Natural killer cell (primary cell): ENCODE measurements at regions not wholly inside any gene's neighbourhood (a gene's known extent, or its start where the extent isn't known, plus 50 kb on each side); places are given as distances from the start of the nearest gene placed in this dataset.

ENCODE experiments used
- ATAC-seq, 3 donors: fragments of 150-1000 bp in 2 of 3; fragments of 200-7000 bp in 1 of 3; cut with Tn5 transposase; 1 replicate in 1 of 3; 2 replicates in 2 of 3; pipeline ENCODE4 v1.10.0; 2021; ENCODE audit warnings: mild to moderate bottlenecking in 2 of 3, moderate library complexity in 2 of 3
- DNase-seq, 2 donors: peaks; one replicate each; pipeline versions ENCODE4 v3.0.0 to v3.0.0-alpha.2; 2013 to 2021; ENCODE audit warnings: mixed read lengths in 1 of 2
- H3K27ac ChIP-seq: one replicate; pipeline ENCODE4 v1.5.1; 2013; ENCODE audit warnings: mild to moderate bottlenecking, low read length
- H3K27me3 ChIP-seq: one replicate; pipeline ENCODE4 v1.6.1; 2013; ENCODE audit warnings: low read length; ENCODE audit not compliant: control insufficient read depth, insufficient read depth
- H3K36me3 ChIP-seq: one replicate; pipeline ENCODE4 v1.6.1; 2013; ENCODE audit warnings: low read length; ENCODE audit not compliant: control insufficient read depth, insufficient read depth
- H3K4me1 ChIP-seq: one replicate; pipeline ENCODE4 v1.6.1; 2013; ENCODE audit warnings: low read length; ENCODE audit not compliant: control insufficient read depth, insufficient read depth
- H3K4me3 ChIP-seq: one replicate; pipeline ENCODE4 v1.5.1; 2013; ENCODE audit warnings: low read length
- H3K9me3 ChIP-seq: one replicate; pipeline ENCODE4 v1.6.1; 2013; ENCODE audit warnings: low read length; ENCODE audit not compliant: control insufficient read depth, insufficient read depth
- H3K27ac Mint-ChIP-seq, 2 donors: one replicate each; pipeline ENCODE4 v1.8.0; 2022; ENCODE audit warnings: mild to moderate bottlenecking in 2 of 2, mixed read lengths in 2 of 2, moderate library complexity in 1 of 2
- H3K27me3 Mint-ChIP-seq, 2 donors: one replicate each; pipeline ENCODE4 v1.8.0; 2022; ENCODE audit warnings: low read depth in 2 of 2, mixed read lengths in 2 of 2
- H3K36me3 Mint-ChIP-seq: one replicate; pipeline ENCODE4 v1.8.0; 2022; ENCODE audit warnings: mixed read lengths
- H3K4me1 Mint-ChIP-seq, 2 donors: one replicate each; pipeline ENCODE4 v1.8.0; 2022; ENCODE audit warnings: mixed read lengths in 2 of 2
- H3K4me3 Mint-ChIP-seq: one replicate; pipeline ENCODE4 v1.8.0; 2022; ENCODE audit warnings: mild to moderate bottlenecking, moderate library complexity, mixed read lengths
- H3K9me3 Mint-ChIP-seq, 2 donors: one replicate each; pipeline ENCODE4 v1.8.0; 2022; ENCODE audit warnings: mixed read lengths in 2 of 2
- WGBS: methylation state at CpG from one replicate; pipeline ENCODE4 v1.1.7; 2013; ENCODE audit warnings: missing lambda C conversion rate; ENCODE audit not compliant: insufficient coverage; 5-methylcytosine and 5-hydroxymethylcytosine counted together
- intact Hi-C: fragments of 100-400 bp; cut with micrococcal nuclease; formaldehyde crosslinking; loops from one replicate; pipeline ENCODE4 v1.14.2; 2022
- TF ChIP-seq, protein P1 (sequence below): fragments of 200-600 bp; IDR thresholded peaks from one replicate; pipeline ENCODE4 v1.8.0; 2022; ENCODE audit warnings: antibody characterized with exemption

DNA sequence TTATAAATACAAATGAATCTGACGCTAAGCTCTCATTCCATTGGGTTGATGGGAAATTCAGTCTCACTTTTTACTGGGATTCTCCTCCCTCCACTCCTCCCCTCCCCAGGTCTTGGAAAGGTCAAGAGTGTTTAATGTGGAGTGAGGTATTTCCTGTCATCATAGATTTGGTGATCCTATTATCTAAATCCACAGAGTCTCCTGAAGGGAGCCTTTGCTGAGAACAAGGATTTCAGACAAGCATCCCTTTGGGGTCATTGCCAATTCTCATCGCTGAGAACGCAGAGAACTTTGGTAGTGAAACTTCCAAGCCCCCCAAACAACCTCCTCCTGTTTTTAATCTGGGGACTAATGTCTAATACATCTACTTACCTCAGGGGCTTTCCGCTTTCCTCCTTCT is 297.9 kb downstream of the OTOL1 start:
- no peak overlapping the region for H3K4me3 Mint-ChIP-seq
- H3K36me3 ChIP-seq = no peaks in the 10 kb centered on the region
- H3K9me3 ChIP-seq = no peaks in the 10 kb centered on the region
- WGBS = 88% methylated on average over 3 of the region's 4 CpGs
- intact Hi-C loops = no loop called here
- no peaks in the 10 kb centered on the region for H3K27me3 ChIP-seq
- no peaks in the 10 kb centered on the region for H3K4me1 ChIP-seq
- no peaks in the 10 kb centered on the region for H3K4me1 Mint-ChIP-seq
- DNase-seq (no peak), ATAC-seq (no peak)
- peaks cover 8% of the 10 kb centered on the region for H3K36me3 Mint-ChIP-seq
- no peak overlapping the region for H3K27ac ChIP-seq
- H3K27ac Mint-ChIP-seq = no peak overlapping the region
- TF ChIP-seq, protein P1, sequence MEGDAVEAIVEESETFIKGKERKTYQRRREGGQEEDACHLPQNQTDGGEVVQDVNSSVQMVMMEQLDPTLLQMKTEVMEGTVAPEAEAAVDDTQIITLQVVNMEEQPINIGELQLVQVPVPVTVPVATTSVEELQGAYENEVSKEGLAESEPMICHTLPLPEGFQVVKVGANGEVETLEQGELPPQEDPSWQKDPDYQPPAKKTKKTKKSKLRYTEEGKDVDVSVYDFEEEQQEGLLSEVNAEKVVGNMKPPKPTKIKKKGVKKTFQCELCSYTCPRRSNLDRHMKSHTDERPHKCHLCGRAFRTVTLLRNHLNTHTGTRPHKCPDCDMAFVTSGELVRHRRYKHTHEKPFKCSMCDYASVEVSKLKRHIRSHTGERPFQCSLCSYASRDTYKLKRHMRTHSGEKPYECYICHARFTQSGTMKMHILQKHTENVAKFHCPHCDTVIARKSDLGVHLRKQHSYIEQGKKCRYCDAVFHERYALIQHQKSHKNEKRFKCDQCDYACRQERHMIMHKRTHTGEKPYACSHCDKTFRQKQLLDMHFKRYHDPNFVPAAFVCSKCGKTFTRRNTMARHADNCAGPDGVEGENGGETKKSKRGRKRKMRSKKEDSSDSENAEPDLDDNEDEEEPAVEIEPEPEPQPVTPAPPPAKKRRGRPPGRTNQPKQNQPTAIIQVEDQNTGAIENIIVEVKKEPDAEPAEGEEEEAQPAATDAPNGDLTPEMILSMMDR = no peak
- peaks cover 5 to 8% of the 10 kb centered on the region in 2 donors for H3K9me3 Mint-ChIP-seq
- H3K4me3 ChIP-seq = no peak overlapping the region
- H3K27me3 Mint-ChIP-seq = no peaks in the 10 kb centered on the region

DNA sequence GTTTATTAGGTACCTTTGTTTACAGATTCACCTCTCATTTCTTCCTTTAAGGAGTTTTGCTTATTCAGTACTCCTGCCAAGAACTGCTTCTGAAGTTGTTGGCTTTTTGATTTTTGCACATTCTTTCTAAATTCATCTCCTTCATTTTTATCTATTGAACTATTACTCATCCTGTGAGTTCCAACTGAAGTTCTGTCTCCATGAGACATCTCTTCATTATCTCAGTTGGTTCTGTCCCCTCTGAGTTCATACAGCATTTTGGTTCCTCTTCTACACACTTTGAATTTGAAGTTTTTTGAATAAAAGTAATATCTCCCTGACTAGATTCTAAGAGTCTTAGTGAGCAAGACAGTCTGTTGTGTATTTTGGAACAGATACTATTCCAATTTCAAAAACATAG is 299.7 kb downstream of the OTOL1 start:
- H3K4me3 Mint-ChIP-seq = no peak overlapping the region
- DNase-seq = no peak
- Histone ChIP-seq H3K9me3 (peaks cover 2% of the 10 kb centered on the region), H3K36me3 (no peaks in the 10 kb centered on the region), H3K27me3 (no peaks in the 10 kb centered on the region), H3K4me3 (no peak overlapping the region), H3K27ac (no peak overlapping the region), H3K4me1 (no peaks in the 10 kb centered on the region)
- TF ChIP-seq, protein P1 = no peak
- no peaks in the 10 kb centered on the region for H3K27me3 Mint-ChIP-seq
- no peak overlapping the region for H3K27ac Mint-ChIP-seq
- ATAC-seq = no peak
- H3K4me1 Mint-ChIP-seq = no peaks in the 10 kb centered on the region
- intact Hi-C loops = no loop called here
- H3K36me3 Mint-ChIP-seq = peaks cover 8% of the 10 kb centered on the region
- H3K9me3 Mint-ChIP-seq = peaks cover 5 to 9% of the 10 kb centered on the region in 2 donors

DNA sequence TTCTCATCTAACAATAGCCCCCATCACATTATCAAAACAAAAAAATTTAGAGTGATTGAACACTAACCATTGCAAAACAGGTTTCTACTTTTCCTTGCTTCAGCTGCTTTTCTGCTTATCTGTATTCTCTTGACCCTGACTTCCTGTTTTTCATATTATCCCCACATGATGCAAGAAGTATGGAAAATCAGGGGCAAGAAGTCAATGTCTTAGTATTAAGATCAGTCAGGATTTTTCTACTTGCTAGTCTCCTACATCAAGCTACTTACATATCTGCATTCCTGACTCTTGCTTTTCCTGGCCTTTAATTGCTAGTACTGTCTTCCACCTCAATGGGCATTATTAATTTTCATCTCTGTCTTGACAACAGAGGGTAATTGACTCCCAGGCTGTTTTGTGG is 300.2 kb downstream of the OTOL1 start:
- peaks cover 8% of the 10 kb centered on the region for H3K36me3 Mint-ChIP-seq
- DNase-seq = no peak
- H3K27ac Mint-ChIP-seq = no peak overlapping the region
- Histone ChIP-seq H3K4me1 (no peaks in the 10 kb centered on the region), H3K9me3 (peaks cover 2% of the 10 kb centered on the region), H3K4me3 (no peak overlapping the region), H3K36me3 (no peaks in the 10 kb centered on the region), H3K27ac (no peak overlapping the region), H3K27me3 (no peaks in the 10 kb centered on the region)
- no peak overlapping the region for H3K4me3 Mint-ChIP-seq
- intact Hi-C loops = no loop called here
- H3K9me3 Mint-ChIP-seq = peaks cover 5 to 9% of the 10 kb centered on the region in 2 donors
- H3K4me1 Mint-ChIP-seq = no peaks in the 10 kb centered on the region
- TF ChIP-seq, protein P1 = no peak
- ATAC-seq = no peak
- H3K27me3 Mint-ChIP-seq = no peaks in the 10 kb centered on the region

DNA sequence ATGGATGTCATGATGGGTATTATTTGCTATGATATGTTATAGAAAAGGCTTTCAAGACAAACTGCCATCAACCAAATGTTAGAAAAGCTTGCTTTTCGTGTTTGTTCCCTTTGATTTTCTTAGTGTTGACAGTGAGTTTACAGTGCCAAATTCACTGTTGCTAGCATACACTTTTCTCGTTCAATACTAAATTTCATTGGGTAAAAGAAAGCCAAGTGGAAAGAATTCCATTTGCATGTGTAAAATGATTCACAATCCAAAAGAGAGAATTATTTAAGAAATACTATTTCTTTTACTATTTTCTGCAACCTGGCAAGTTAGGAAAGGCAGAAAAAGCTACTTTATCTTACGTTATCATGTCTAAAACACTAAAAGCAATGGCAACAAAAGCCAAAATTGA is 301.4 kb downstream of the OTOL1 start:
- Mint-ChIP-seq H3K27ac (no peak overlapping the region), H3K36me3 (peaks cover 8% of the 10 kb centered on the region), H3K4me1 (no peaks in the 10 kb centered on the region), H3K9me3 (peaks cover 5 to 10% of the 10 kb centered on the region in 2 donors), H3K4me3 (no peak overlapping the region), H3K27me3 (no peaks in the 10 kb centered on the region)
- DNase-seq (no peak), ATAC-seq (no peak)
- TF ChIP-seq, protein P1 = no peak
- Histone ChIP-seq H3K4me3 (no peak overlapping the region), H3K4me1 (no peaks in the 10 kb centered on the region), H3K27me3 (no peaks in the 10 kb centered on the region), H3K36me3 (no peaks in the 10 kb centered on the region), H3K27ac (no peak overlapping the region), H3K9me3 (peaks cover 2% of the 10 kb centered on the region)
- intact Hi-C loops = no loop called here
- 84% methylated on average over 3 of the region's 3 CpGs for WGBS
